ENCODE measurements at regions not wholly inside any gene's neighbourhood (a gene's known extent, or its start where the extent isn't known, plus 50 kb on each side); places are given as distances from the start of the nearest gene placed in this dataset.

DNA sequence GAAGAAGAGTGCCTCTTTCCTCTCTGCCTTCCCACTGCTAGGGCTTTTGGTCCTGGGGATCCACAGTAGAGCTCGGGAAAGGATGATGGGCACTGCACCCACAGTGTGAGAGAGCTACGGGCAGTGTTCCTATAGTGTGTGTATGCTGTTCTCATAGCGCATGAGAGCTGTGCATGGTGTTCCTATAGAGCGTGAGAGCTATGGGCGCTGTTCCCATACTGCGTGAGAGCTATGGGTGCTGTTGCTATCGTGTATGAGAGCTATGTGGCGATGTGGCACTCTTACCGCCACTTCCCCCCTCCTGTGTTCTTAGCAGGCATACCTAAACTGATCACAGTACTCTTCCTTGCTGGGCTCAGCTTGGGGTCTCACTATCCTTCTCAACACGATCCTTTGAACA, 213.5 kb downstream of the EDEM1 start:
- no peaks in the 10 kb centered on the region for H3K36me3 ChIP-seq (replicated peaks)
- in situ Hi-C loops (cut with HindIII; ENCODE audit: low pct_ligation_motif_present, low sequenced_read_pairs): no loop called here
- H3K27me3 ChIP-seq (replicated peaks): no peaks in the 10 kb centered on the region
- H3K4me3 ChIP-seq (ENCODE audit: low read depth, low read length): no peak overlapping the region
- no peak for DNase-seq
- no peak overlapping the region for H3K27ac ChIP-seq
- TF ChIP-seq, protein P1, sequence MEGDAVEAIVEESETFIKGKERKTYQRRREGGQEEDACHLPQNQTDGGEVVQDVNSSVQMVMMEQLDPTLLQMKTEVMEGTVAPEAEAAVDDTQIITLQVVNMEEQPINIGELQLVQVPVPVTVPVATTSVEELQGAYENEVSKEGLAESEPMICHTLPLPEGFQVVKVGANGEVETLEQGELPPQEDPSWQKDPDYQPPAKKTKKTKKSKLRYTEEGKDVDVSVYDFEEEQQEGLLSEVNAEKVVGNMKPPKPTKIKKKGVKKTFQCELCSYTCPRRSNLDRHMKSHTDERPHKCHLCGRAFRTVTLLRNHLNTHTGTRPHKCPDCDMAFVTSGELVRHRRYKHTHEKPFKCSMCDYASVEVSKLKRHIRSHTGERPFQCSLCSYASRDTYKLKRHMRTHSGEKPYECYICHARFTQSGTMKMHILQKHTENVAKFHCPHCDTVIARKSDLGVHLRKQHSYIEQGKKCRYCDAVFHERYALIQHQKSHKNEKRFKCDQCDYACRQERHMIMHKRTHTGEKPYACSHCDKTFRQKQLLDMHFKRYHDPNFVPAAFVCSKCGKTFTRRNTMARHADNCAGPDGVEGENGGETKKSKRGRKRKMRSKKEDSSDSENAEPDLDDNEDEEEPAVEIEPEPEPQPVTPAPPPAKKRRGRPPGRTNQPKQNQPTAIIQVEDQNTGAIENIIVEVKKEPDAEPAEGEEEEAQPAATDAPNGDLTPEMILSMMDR (IDR thresholded peaks at IDR 0.05; ENCODE audit: low read depth, low read length, missing control alignments): no peak

DNA sequence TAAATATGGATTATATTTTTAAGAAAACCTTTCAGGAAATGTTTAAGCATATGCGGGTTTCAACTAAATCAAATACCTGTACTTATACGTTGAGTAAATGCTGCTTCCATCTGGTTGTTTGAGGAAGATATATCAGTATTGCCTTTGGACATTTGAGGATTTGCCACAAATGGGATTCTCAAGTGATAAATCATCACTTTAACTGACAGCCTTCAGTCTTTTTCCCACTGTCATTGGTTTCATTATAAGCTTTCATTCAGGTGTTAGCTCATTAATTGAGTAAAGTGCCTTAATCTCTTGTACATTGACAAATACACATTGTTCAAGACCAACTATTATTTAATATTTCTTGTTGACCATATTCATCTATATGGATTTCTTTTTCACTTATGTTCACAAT, 217.2 kb downstream of the EDEM1 start:
- H3K27me3 ChIP-seq (replicated peaks): no peaks in the 10 kb centered on the region

DNA sequence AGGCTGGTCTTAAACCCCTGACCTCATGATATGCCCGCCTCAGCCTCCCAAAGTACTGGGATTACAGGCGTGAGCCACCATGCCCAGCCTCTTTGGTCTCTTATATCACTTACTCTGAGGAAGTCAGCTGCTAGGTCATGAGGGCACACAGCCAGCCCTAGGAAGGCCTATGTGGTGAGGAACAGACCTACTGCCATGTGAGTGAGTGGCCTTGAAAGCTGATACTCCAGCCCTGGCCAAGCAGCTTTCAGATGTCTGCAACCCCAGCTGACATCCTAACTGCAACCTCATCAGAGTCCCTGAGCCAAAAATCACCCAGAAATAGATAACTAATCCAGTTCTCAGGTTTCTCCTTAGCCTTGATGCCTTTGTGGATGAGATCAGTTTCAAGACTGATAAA, 224.3 kb downstream of the EDEM1 start:
- no peak overlapping the region for H3K27ac ChIP-seq
- in situ Hi-C loops (cut with HindIII; ENCODE audit: low pct_ligation_motif_present, low sequenced_read_pairs): no loop called here
- TF ChIP-seq, protein P1 (IDR thresholded peaks at IDR 0.05; ENCODE audit: low read depth, low read length, missing control alignments): no peak

More for the DNA sequence above, 217.2 kb downstream of the EDEM1 start:
- in situ Hi-C loops (cut with HindIII; ENCODE audit: low pct_ligation_motif_present, low sequenced_read_pairs): no loop called here
- H3K27ac ChIP-seq: no peak overlapping the region
- H3K4me3 ChIP-seq (ENCODE audit: low read depth, low read length): no peak overlapping the region
- TF ChIP-seq, protein P1 (IDR thresholded peaks at IDR 0.05; ENCODE audit: low read depth, low read length, missing control alignments): no peak
- H3K36me3 ChIP-seq (replicated peaks): no peaks in the 10 kb centered on the region
- DNase-seq: no peak

GRCh38 chr3:5423076-5423475, 235.6 kb downstream of the EDEM1 start:
- H3K27me3 ChIP-seq (replicated peaks): no peaks in the 10 kb centered on the region
- in situ Hi-C loops (cut with HindIII; ENCODE audit: low pct_ligation_motif_present, low sequenced_read_pairs): no loop called here
- no peak for DNase-seq
- H3K4me3 ChIP-seq (ENCODE audit: low read depth, low read length): no peak overlapping the region
- no peak overlapping the region for H3K27ac ChIP-seq
- TF ChIP-seq, protein P1 (IDR thresholded peaks at IDR 0.05; ENCODE audit: low read depth, low read length, missing control alignments): no peak
- H3K36me3 ChIP-seq (replicated peaks): no peaks in the 10 kb centered on the region

More for the DNA sequence above, 224.3 kb downstream of the EDEM1 start:
- Histone ChIP-seq H3K27me3 (replicated peaks) (no peaks in the 10 kb centered on the region), H3K36me3 (replicated peaks) (no peaks in the 10 kb centered on the region), H3K4me3 (ENCODE audit: low read depth, low read length) (no peak overlapping the region)
- DNase-seq: no peak

DNA sequence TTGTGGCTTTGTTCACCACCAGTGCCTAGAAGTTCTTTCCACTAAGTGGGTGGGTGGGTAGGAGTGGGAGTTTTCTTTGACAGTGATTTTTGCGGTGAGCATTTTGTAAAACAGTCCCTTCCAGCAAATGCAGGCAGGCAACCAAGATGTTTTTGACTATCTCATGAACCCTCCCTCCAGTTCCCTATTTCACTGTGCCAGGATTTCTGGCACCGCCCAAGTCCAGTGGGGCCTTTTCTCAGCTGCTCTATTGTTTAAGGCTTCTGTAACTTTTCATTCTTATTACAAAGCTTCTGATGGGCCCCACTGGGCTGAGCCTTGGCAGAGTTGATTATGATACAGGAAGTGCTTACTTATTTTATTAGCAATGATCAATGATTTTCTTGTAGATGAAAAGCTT, 236.0 kb downstream of the EDEM1 start:
- Histone ChIP-seq H3K36me3 (replicated peaks) (no peaks in the 10 kb centered on the region), H3K27ac (no peak overlapping the region), H3K4me3 (ENCODE audit: low read depth, low read length) (no peak overlapping the region), H3K27me3 (replicated peaks) (no peaks in the 10 kb centered on the region)
- no peak for DNase-seq
- in situ Hi-C loops (cut with HindIII; ENCODE audit: low pct_ligation_motif_present, low sequenced_read_pairs): no loop called here
- TF ChIP-seq, protein P1 (IDR thresholded peaks at IDR 0.05; ENCODE audit: low read depth, low read length, missing control alignments): no peak

GRCh38 chr3:5425371-5425770, 237.9 kb downstream of the EDEM1 start:
- Histone ChIP-seq H3K36me3 (replicated peaks) (no peaks in the 10 kb centered on the region), H3K27ac (no peak overlapping the region), H3K27me3 (replicated peaks) (no peaks in the 10 kb centered on the region), H3K4me3 (ENCODE audit: low read depth, low read length) (no peak overlapping the region)
- in situ Hi-C loops (cut with HindIII; ENCODE audit: low pct_ligation_motif_present, low sequenced_read_pairs): no loop called here
- no peak for DNase-seq
- TF ChIP-seq, protein P1 (IDR thresholded peaks at IDR 0.05; ENCODE audit: low read depth, low read length, missing control alignments): no peak
